IMR-90 (cell line): ENCODE measurements at regions not wholly inside any gene's neighbourhood (a gene's known extent, or its start where the extent isn't known, plus 50 kb on each side); places are given as distances from the start of the nearest gene placed in this dataset.

Source experiments
- ATAC-seq: fragments of 200-7000 bp; cut with Tn5 transposase; 2 replicates; pipeline ENCODE4 v1.9.1; 2020; ENCODE audit warnings: low read depth, mild to moderate bottlenecking, moderate library complexity
- BruUV-seq: library from RNA; stranded (reverse); fragments of 400-500 nt; replicated peaks from 2 replicates; lab custom pipeline; 2021; lab: Mats Ljungman, UMichigan
- CTCF ChIA-PET: fragments of 300-600 bp; formaldehyde crosslinking; extraction: SDS; loops from one replicate; lab custom pipeline; 2021; ENCODE audit warnings: antibody characterized with exemption; lab: Yijun Ruan, JAX
- POLR2A ChIA-PET: fragments of 300-600 bp; sonication (Branson Sonifier 250); formaldehyde crosslinking; loops from one replicate; lab custom pipeline; 2022; ENCODE audit warnings: antibody characterized with exemption; ENCODE audit not compliant: unreplicated experiment; lab: Charles Lee
- DNase-seq: peaks from one replicate; pipeline ENCODE4 v3.0.0; 2013
- H2AFZ ChIP-seq: replicated peaks from 2 replicates; pipeline ENCODE3; 2013; ENCODE audit warnings: low read length, mild to moderate bottlenecking; ENCODE audit not compliant: poor library complexity
- H2AK5ac ChIP-seq: 2 replicates; pipeline ENCODE4 v1.6.1; 2013; ENCODE audit warnings: low read depth, low read length, inconsistent platforms
- H2AK9ac ChIP-seq: replicated peaks from 2 replicates; pipeline ENCODE3; 2013; ENCODE audit warnings: mild to moderate bottlenecking, low read depth, low read length, moderate library complexity; ENCODE audit not compliant: poor library complexity
- H2BK120ac ChIP-seq: 2 replicates; pipeline ENCODE4 v1.6.1; 2013; ENCODE audit warnings: low read depth, low read length, inconsistent platforms
- H2BK15ac ChIP-seq: 3 replicates; pipeline ENCODE4 v1.6.1; 2013; ENCODE audit warnings: low read depth, low read length, inconsistent platforms
- H2BK20ac ChIP-seq: 2 replicates; pipeline ENCODE4 v1.6.1; 2013; ENCODE audit warnings: low read depth, mild to moderate bottlenecking, inconsistent platforms, low read length, moderate library complexity
- H2BK5ac ChIP-seq: 2 replicates; pipeline ENCODE4 v1.6.1; 2013; ENCODE audit warnings: mild to moderate bottlenecking, low read depth, low read length, inconsistent platforms; ENCODE audit not compliant: poor library complexity, severe bottlenecking
- H3K14ac ChIP-seq: replicated peaks from 2 replicates; pipeline ENCODE4 v1.6.1; 2013; ENCODE audit warnings: low read depth, low read length, inconsistent platforms
- H3K18ac ChIP-seq: 2 replicates; pipeline ENCODE4 v1.6.1; 2013; ENCODE audit warnings: low read depth, low read length, control low read depth
- H3K23ac ChIP-seq: 2 replicates; pipeline ENCODE4 v1.6.1; 2013; ENCODE audit warnings: low read depth, low read length, inconsistent platforms
- H3K27ac ChIP-seq: 2 replicates; pipeline ENCODE4 v1.5.1; 2013; ENCODE audit warnings: mild to moderate bottlenecking, control low read depth, low read length; ENCODE audit not compliant: insufficient read depth
- H3K27me3 ChIP-seq: 2 replicates; pipeline ENCODE4 v1.6.1; 2013; ENCODE audit warnings: low read length; ENCODE audit not compliant: control insufficient read depth, insufficient read depth
- H3K36me3 ChIP-seq: 2 replicates; pipeline ENCODE4 v1.6.1; 2013; ENCODE audit warnings: low read length, mixed read lengths; ENCODE audit not compliant: control insufficient read depth, insufficient read depth
- H3K4ac ChIP-seq: 2 replicates; pipeline ENCODE4 v1.6.1; 2013; ENCODE audit warnings: low read depth, low read length, inconsistent platforms
- H3K4me1 ChIP-seq: 2 replicates; pipeline ENCODE4 v1.6.1; 2013; ENCODE audit warnings: low read length, mixed read lengths; ENCODE audit not compliant: control insufficient read depth, insufficient read depth
- H3K4me2 ChIP-seq: 2 replicates; pipeline ENCODE4 v1.6.1; 2013; ENCODE audit warnings: low read depth, mild to moderate bottlenecking, control low read depth, low read length, moderate library complexity
- H3K4me3 ChIP-seq: 2 replicates; pipeline ENCODE4 v1.5.1; 2013; ENCODE audit warnings: low read depth, mild to moderate bottlenecking, control low read depth, low read length, moderate library complexity; ENCODE audit not compliant: insufficient read depth
- H3K56ac ChIP-seq: 2 replicates; pipeline ENCODE4 v1.6.1; 2013; ENCODE audit warnings: low read length, inconsistent platforms; ENCODE audit not compliant: insufficient read depth; ENCODE audit errors: extremely low read depth
- H3K79me1 ChIP-seq, 2 experiments: 2 replicates each; pipeline ENCODE4 v1.6.1; 2013; ENCODE audit warnings: low read length in 2 of 2, inconsistent platforms in 1 of 2, low read depth in 1 of 2
- H3K9ac ChIP-seq: 2 replicates; pipeline ENCODE4 v1.6.1; 2013; ENCODE audit warnings: low read depth, low read length, control low read depth
- H3K9me1 ChIP-seq: 2 replicates; pipeline ENCODE4 v1.6.1; 2013; ENCODE audit warnings: low read length, inconsistent platforms; ENCODE audit not compliant: insufficient read depth
- H3K9me3 ChIP-seq: 2 replicates; pipeline ENCODE4 v1.6.1; 2013; ENCODE audit warnings: low read length; ENCODE audit not compliant: control insufficient read depth, insufficient read depth
- H4K20me1 ChIP-seq: 2 replicates; pipeline ENCODE4 v1.6.1; 2013; ENCODE audit warnings: low read length, inconsistent platforms; ENCODE audit not compliant: insufficient read depth
- H4K5ac ChIP-seq: 2 replicates; pipeline ENCODE4 v1.6.1; 2013; ENCODE audit warnings: mild to moderate bottlenecking, low read depth, low read length, control low read depth
- H4K8ac ChIP-seq, 2 experiments: 2 replicates each; pipeline ENCODE4 v1.6.1; 2013; ENCODE audit warnings: low read depth in 2 of 2, low read length in 2 of 2, control low read depth in 1 of 2, inconsistent platforms in 1 of 2
- H4K91ac ChIP-seq: 2 replicates; pipeline ENCODE4 v1.6.1; 2013; ENCODE audit warnings: low read depth, low read length, inconsistent platforms; ENCODE audit not compliant: insufficient read depth
- CEBPB ChIP-seq: IDR thresholded peaks from 2 replicates; pipeline ENCODE4 v1.6.1; 2012; ENCODE audit warnings: low read depth, low read length, improper control_type of control experiment
- MAFK ChIP-seq: IDR thresholded peaks from 2 replicates; pipeline ENCODE4 v1.6.1; 2012; ENCODE audit warnings: low read depth, low read length, improper control_type of control experiment
- MAZ ChIP-seq: IDR thresholded peaks from 2 replicates; pipeline ENCODE4 v1.6.1; 2012; ENCODE audit warnings: low read depth, mild to moderate bottlenecking, low read length, improper control_type of control experiment, moderate library complexity, borderline replicate concordance
- NFE2L2 ChIP-seq: fragments of 150-350 bp; IDR thresholded peaks from 2 replicates; pipeline ENCODE4 v1.6.1; 2016; ENCODE audit warnings: low read depth, mild to moderate bottlenecking, low read length
- POLR2A ChIP-seq: IDR thresholded peaks from 2 replicates; pipeline ENCODE4 v1.6.1; 2012; ENCODE audit warnings: mild to moderate bottlenecking, low read depth, low read length
- RAD21 ChIP-seq: IDR thresholded peaks from 2 replicates; pipeline ENCODE4 v1.6.1; 2012; ENCODE audit warnings: low read length, improper control_type of control experiment
- RCOR1 ChIP-seq: IDR thresholded peaks from 2 replicates; pipeline ENCODE4 v1.6.1; 2012; ENCODE audit warnings: mild to moderate bottlenecking, low read length, improper control_type of control experiment; ENCODE audit not compliant: insufficient replicate concordance
- WGBS, 2 experiments: methylation state at CpG; one replicate each; pipeline versions ENCODE4 v1.1.5 to v1.1.7; 2013; ENCODE audit warnings: missing lambda C conversion rate in 2 of 2; ENCODE audit not compliant: insufficient read length in 1 of 2; ENCODE audit errors: extremely low coverage in 2 of 2; 5-methylcytosine and 5-hydroxymethylcytosine counted together
- dilution Hi-C: fragments of 300-500 bp; cut with HindIII; formaldehyde crosslinking; loops from one replicate; pipeline ENCODE4 v1.14.3; 2018; ENCODE audit warnings: low sequenced_read_pairs; ENCODE audit not compliant: unreplicated experiment
- in situ Hi-C: fragments of 300-500 bp; cut with MboI; formaldehyde crosslinking; loops from 3 replicates; pipeline ENCODE4 v1.14.3; 2019; ENCODE audit warnings: low sequenced_read_pairs, inconsistent platforms, mixed read lengths
- intact Hi-C: fragments of 100-400 bp; cut with micrococcal nuclease; formaldehyde crosslinking; loops from 2 replicates; pipeline ENCODE4 v1.10.0; 2022
- TF ChIP-seq, protein P1 (sequence below): conservative IDR thresholded peaks from 2 replicates; pipeline ENCODE4 v1.5.1; 2012; ENCODE audit warnings: mild to moderate bottlenecking, low read depth, low read length, improper control_type of control experiment
- TF ChIP-seq, protein P2 (sequence below): fragments of 150-350 bp; IDR thresholded peaks from 2 replicates; pipeline ENCODE4 v1.6.1; 2017; ENCODE audit warnings: mild to moderate bottlenecking, antibody characterized with exemption, low read length, low read depth

DNA sequence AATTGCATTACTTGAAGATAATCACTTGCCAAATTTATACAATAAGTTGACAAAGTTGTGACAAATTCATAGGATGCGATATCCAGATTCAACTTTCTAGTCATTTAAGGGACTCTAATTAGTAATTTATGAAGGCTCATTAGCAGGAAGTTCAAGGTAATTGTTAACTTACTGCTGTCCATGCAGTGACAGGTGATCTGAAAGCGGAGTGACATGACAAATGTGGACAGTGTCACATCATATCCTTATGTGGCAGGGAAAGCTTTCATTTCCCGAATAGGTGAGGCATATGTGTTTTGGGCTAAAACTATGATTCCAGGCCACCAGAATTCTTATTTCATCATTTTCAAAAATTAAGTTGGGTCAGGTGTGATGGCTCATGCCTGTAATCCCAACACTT is 115.9 kb upstream of the BMP2 start:
- Histone ChIP-seq H2AFZ (no peak overlapping the region), H2BK5ac (no peak overlapping the region), H3K18ac (no peak overlapping the region), H2AK5ac (no peak overlapping the region), H4K8ac (no peak overlapping the region), H3K36me3 (no peaks in the 10 kb centered on the region), H3K9ac (no peak overlapping the region), H4K5ac (no peak overlapping the region), H3K4me1 (0 out of 2 replicates have a peak, but pooled peaks cover 3% of the 10 kb centered on the region), H3K4ac (no peak overlapping the region), H2BK20ac (no peak overlapping the region), H3K4me2 (no peak overlapping the region), H2BK120ac (no peak overlapping the region), H3K9me1 (no peaks in the 10 kb centered on the region), H2BK15ac (no peak overlapping the region), H4K20me1 (no peaks in the 10 kb centered on the region), H2AK9ac (no peak overlapping the region), H3K27ac (no peak overlapping the region), H3K14ac (no peak overlapping the region), H3K9me3 (no peaks in the 10 kb centered on the region), H4K91ac (no peak overlapping the region), H3K4me3 (no peak overlapping the region), H3K27me3 (no peaks in the 10 kb centered on the region; the same call in 1 of the 2 replicates), H3K23ac (no peak overlapping the region), H3K56ac (no peak overlapping the region), H3K79me1 (no peaks in the 10 kb centered on the region)
- dilution Hi-C loops (no loop called here), intact Hi-C loops (no loop called here), in situ Hi-C loops (no loop called here)
- TF ChIP-seq NFE2L2 (no peak), POLR2A (no peak), RCOR1 (no peak), CEBPB (no peak), MAZ (no peak), MAFK (no peak), RAD21 (no peak)
- TF ChIP-seq, protein P1, sequence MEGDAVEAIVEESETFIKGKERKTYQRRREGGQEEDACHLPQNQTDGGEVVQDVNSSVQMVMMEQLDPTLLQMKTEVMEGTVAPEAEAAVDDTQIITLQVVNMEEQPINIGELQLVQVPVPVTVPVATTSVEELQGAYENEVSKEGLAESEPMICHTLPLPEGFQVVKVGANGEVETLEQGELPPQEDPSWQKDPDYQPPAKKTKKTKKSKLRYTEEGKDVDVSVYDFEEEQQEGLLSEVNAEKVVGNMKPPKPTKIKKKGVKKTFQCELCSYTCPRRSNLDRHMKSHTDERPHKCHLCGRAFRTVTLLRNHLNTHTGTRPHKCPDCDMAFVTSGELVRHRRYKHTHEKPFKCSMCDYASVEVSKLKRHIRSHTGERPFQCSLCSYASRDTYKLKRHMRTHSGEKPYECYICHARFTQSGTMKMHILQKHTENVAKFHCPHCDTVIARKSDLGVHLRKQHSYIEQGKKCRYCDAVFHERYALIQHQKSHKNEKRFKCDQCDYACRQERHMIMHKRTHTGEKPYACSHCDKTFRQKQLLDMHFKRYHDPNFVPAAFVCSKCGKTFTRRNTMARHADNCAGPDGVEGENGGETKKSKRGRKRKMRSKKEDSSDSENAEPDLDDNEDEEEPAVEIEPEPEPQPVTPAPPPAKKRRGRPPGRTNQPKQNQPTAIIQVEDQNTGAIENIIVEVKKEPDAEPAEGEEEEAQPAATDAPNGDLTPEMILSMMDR = no peak
- TF ChIP-seq, protein P2, sequence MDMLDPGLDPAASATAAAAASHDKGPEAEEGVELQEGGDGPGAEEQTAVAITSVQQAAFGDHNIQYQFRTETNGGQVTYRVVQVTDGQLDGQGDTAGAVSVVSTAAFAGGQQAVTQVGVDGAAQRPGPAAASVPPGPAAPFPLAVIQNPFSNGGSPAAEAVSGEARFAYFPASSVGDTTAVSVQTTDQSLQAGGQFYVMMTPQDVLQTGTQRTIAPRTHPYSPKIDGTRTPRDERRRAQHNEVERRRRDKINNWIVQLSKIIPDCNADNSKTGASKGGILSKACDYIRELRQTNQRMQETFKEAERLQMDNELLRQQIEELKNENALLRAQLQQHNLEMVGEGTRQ = no peak
- DNase-seq (no peak), ATAC-seq (no peak)
- BruUV-seq = no TSS peak
- ChIA-PET POLR2A (no interaction called here), CTCF (interaction anchor here (0.6 kb wide), 1 partner anchor 10 kb away, joined by 4 read pairs; no protein-coding TSS in a partner anchor)
- 80% methylated on average over 1 of the region's 3 CpGs; no CpG with 5 or more reads in 1 of the 2 experiments for WGBS, 2 experiments
